Activated T-cell treated with anti-CD3 and anti-CD28 coated beads for 24 hours (primary cell): ENCODE measurements at regions not wholly inside any gene's neighbourhood (a gene's known extent, or its start where the extent isn't known, plus 50 kb on each side); places are given as distances from the start of the nearest gene placed in this dataset.
"Not testable (repeated sequence)": the region's sequence is repeated elsewhere in the genome, so short reads cannot be mapped to it uniquely, and the experiment has no call there.

Source experiments
- DNase-seq: peaks from one replicate; pipeline ENCODE4 v3.0.0-alpha.2; 2020; ENCODE audit warnings: low read depth

- DNase-seq = no peak
Measured at GRCh38 chr5:51172903-51173626, 210.2 kb upstream of the ISL1 start.

DNA sequence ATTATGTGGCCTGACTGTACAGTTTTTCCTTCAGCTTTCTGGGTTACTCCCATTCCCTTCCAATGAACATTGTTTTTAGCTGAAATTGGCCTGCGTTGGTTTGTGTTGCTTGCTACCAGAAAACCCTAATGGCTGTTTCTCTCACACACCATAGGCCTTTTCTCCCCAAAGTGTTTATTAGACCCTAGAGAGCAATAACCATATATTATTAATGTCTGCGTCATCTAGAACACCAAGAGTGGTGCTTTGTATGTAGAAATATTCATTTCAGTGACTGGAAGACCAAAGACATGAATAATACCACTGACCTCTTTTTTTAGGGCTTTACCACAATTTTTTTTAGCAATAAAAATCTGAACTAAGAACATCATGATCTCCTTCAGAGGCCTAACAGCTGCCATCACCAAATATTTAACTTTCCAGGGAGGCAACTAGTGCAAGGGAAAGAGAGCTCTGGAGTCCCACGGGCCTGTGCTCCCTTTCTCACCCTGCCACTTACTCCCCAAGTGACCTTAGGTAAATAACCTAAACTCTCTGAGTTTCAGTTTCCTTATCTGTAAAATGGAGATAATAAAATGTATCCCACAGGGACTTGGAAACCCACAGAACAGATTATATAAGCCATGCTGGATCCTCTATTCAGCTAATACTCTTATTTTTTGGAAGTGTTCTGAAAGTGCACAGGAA lies 201.9 kb upstream of the ISL1 start:
- no peak for DNase-seq

GRCh38 chr5:51185850-51186329 lies 197.4 kb upstream of the ISL1 start:
- DNase-seq = no peak

- DNase-seq = no peak
Measured at GRCh38 chr5:51188001-51188591, 195.2 kb upstream of the ISL1 start.

DNA sequence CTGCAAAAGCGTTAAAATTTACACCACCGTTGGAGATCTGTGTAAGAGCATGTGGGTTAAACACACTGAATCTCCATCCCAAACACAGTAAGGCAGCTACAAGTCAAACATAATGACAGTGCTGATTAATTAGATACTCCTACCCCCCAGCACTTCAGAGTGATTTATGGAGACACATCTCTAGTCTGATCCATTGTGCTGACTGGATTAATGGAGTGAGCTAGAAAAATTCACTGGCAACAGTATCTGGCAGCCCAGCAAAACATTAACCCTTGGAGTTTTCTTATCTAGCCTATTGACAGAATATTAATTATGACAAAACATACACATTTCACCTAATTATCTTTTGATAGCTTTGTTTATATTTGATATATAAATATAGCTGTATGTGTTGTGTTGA lies 188.6 kb upstream of the ISL1 start:
- no peak for DNase-seq

GRCh38 chr5:51201024-51201423 lies 182.2 kb upstream of the ISL1 start:
- no peak for DNase-seq

DNA sequence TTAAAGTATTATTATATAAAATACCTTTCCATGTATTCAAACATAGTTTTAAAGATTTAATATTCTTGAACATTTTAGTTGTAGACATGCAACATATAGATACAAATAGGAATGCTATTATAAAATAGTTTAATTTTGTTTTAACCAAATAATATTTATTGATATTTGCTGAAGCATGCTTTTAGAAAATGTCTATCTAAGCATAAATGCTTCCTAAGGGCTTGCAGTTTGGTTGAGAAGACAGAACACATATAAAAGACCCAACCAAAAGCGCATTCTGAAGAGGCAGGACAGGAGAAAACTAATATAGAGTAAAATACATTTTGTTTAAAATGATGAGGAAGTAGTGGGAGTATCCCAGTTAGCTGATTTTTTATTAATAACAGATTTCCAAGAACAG lies 181.5 kb upstream of the ISL1 start:
- DNase-seq = no peak

DNA sequence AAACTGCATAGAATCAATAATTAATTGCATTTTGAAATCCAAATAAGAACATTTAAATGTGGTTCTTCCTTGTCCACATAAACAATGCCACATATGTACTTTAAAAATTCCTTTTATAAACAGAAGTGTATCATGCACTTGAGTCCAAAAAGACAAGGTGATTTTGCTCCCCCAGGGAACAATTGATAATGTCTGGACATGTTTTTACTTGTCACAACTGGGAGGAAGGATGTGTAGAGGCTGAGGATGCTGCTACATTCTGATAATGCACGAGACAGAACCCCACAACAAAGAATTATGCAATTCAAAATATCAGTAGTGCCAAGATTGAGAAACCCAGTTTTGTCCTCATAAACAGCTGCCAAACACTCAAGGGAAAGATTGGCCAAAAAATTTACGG lies 181.1 kb upstream of the ISL1 start:
- DNase-seq = no peak

DNA sequence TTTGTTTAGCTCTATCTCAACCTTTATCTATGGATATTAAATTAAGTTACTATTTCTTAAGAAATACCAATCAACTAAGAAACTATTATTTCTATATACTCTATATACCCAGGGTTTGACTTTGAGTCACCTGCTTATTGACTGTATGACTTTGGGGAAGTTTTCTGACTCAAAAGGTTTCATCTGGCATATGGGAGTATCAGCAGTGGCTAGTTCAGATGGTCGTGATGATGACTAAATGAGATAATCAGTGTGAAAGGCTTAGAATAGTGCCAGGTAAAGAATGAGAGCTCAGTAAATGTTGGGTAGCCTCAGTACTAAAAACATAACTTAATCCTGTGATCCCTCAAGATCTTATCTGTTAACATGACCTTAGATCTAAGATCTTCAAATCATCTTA lies 179.7 kb upstream of the ISL1 start:
- no peak for DNase-seq

GRCh38 chr5:51208296-51208695 lies 175.0 kb upstream of the ISL1 start:
- DNase-seq = no peak

GRCh38 chr5:51214746-51215145 lies 168.5 kb upstream of the ISL1 start:
- DNase-seq = no peak

DNA sequence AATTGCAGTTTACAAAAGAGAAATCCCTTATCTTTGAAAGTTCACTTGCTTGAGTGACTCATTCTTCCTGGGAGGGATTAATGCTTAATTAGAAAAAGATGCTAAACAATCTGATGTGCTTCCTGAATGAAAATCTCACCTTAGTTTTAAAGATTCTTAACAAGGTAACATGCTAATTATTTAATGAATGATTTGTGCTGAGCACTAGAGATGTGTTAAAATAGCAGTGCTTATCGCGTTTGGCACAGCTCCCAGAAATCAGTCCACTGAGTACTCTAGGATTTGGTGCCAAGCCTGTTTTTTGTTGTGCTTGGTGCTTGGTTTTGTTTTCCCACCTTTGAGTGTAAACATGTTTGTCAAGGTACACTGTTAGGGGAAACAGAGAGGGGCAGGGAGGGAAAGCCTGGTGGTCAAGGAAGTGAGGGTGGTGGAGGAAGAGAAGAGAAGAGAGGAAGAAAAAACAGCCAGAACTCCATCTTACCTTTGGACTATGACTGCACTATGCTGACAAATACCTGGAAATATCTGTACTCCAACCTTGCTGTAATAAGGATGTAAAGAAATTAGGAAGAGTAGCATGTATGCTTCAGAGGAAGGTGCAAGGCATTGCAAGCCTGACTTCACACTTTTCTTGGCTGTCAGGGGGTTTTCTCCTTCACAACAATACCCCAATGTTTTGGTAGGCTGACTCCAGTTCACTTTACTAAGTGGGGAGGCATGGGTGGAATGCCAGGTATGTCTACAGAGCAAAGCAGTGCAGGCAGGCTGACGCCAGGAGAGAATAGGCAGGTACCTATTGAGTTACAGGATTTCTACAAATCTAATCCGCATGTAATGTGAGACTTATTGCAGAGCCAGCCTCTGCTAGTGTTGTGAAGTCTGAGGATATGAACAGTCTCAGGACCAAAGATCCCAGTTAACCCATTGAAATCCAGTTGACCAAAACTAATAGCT lies 157.2 kb upstream of the ISL1 start:
- DNase-seq = no peak

DNA sequence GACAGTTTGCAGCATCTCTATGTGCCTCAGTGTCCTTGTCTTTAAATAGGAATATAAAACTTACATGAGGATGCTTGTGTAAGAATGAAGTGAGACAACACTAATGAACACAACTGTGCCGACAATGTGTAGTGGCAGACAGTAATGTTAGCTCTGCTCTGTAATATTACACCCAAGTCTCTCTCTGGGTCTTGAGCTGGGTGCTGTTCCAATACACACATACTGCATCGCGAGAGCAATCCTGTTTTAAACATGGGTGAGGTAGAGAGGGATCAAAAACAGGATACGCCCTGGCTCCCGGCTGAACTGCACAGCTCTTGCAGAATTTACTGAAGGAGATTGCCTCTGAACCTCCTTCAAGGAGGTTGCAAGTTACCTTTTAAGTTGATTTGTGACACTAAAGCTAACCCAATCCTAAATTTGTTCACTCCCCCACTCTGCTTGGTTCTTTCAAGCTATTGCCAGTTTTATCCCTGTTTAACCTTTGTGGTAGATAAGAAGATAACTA lies 155.2 kb upstream of the ISL1 start:
- DNase-seq = no peak

- no peak for DNase-seq
Measured at GRCh38 chr5:51230336-51230735, 152.9 kb upstream of the ISL1 start.

DNA sequence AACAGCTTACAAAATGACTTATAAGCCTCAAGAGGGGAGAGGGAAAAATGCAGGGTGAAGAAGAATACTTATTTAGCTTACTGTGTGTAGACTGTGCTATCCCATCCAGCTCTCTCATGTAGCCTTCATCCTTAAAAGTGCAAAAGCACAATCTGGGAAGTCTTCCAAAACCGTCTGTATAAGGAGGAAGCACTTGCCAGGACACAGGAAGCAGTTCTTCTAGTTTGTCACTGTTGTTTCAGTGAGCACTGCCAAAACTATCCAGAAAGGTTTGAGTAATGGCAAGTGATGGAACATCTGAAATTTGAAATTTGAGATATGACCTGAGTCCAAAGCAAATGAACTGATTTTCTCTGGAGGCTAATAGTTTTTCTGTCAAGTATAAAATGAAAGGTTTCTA lies 140.8 kb upstream of the ISL1 start:
- no peak for DNase-seq

DNA sequence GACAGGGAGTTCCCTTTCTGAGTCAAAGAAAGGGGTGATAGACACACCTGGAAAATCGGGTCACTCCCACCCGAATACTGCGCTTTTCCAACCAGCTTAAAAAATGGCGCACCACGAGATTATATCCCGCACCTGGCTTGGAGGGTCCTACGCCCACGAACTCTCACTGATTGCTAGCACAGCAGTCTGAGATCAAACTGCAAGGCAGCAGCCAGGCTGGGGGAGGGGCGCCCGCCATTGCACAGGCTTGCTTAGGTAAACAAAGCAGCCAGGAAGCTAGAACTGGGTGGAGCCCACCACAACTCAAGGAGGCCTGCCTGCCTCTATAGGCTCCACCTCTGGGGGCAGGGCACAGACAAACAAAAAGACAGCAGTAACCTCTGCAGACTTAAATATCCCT lies 132.3 kb upstream of the ISL1 start:
- DNase-seq = not testable (repeated sequence)

- no peak for DNase-seq
Measured at GRCh38 chr5:51271261-51271660, 112.0 kb upstream of the ISL1 start.

GRCh38 chr5:51273021-51273420 lies 110.2 kb upstream of the ISL1 start:
- no peak for DNase-seq

GRCh38 chr5:51273871-51274270 lies 109.4 kb upstream of the ISL1 start:
- no peak for DNase-seq

GRCh38 chr5:51275428-51275827 lies 107.8 kb upstream of the ISL1 start:
- DNase-seq = no peak

DNA sequence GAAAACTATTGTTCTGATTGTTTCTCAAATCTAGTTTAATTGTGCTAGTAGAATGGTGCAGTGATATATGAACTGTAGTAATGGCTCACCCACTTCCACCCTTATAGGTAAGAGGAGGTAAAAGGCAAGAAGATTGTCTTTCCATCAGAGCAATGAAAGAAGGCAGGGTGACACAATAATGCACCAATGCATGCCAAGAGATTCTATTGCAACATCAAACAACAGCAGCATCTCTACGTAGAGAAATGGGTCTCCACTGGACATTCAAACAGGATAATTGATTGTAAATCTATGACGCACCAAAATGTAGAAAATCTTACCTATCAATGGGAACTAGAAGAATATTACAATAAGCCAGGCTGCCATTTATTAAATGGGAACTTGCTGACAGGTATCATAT lies 107.0 kb upstream of the ISL1 start:
- DNase-seq = no peak

DNA sequence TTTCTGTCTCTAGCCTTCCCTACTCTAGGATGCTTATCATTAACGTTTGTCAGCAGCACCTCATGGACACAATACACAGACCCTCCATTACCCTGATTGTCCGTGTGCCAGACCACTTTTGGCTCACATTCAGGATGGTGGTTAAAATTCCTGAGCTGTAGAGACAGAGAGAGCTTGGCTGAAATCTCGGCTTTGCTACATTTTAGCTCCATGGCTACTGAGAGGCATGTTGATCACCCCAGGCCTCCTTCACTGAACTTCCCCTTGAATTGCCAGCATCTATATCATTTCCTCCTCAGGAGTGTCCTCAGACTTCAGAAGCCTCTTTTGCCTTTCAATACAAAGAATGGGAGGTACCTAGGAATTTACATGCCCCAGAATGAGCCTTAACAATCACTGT lies 104.7 kb upstream of the ISL1 start:
- DNase-seq = no peak
